Mesendoderm (in vitro differentiated cells): ENCODE measurements at regions not wholly inside any gene's neighbourhood (a gene's known extent, or its start where the extent isn't known, plus 50 kb on each side); places are given as distances from the start of the nearest gene placed in this dataset.

ENCODE experiments used
- DNase-seq: peaks from one replicate; pipeline ENCODE4 v3.0.0; 2013
- H2AK5ac ChIP-seq: 2 replicates; pipeline ENCODE4 v1.6.1; 2013; ENCODE audit warnings: low read length, inconsistent platforms
- H2BK120ac ChIP-seq: 2 replicates; pipeline ENCODE4 v1.6.1; 2013; ENCODE audit warnings: low read depth, mild to moderate bottlenecking, low read length, moderate library complexity, mixed read lengths
- H2BK15ac ChIP-seq: replicated peaks from 2 replicates; pipeline ENCODE4 v1.6.1; 2013; ENCODE audit warnings: low read depth, mild to moderate bottlenecking, moderate library complexity
- H2BK5ac ChIP-seq: 2 replicates; pipeline ENCODE4 v1.6.1; 2013; ENCODE audit warnings: low read length, inconsistent platforms
- H3K18ac ChIP-seq: 2 replicates; pipeline ENCODE4 v1.6.1; 2013; ENCODE audit warnings: mild to moderate bottlenecking, low read length, mixed read lengths
- H3K23ac ChIP-seq: one replicate; pipeline ENCODE4 v1.6.1; 2013; ENCODE audit warnings: low read length
- H3K27ac ChIP-seq: 2 replicates; pipeline ENCODE4 v1.5.1; 2013; ENCODE audit warnings: low read depth, mild to moderate bottlenecking, inconsistent platforms, low read length, moderate library complexity
- H3K27me3 ChIP-seq: 2 replicates; pipeline ENCODE4 v1.6.1; 2013; ENCODE audit warnings: low read length, control low read depth, mild to moderate bottlenecking, inconsistent platforms; ENCODE audit not compliant: insufficient read depth, poor library complexity
- H3K36me3 ChIP-seq: 2 replicates; pipeline ENCODE4 v1.6.1; 2013; ENCODE audit warnings: low read length, inconsistent platforms; ENCODE audit not compliant: control insufficient read depth, insufficient read depth
- H3K4ac ChIP-seq: one replicate; pipeline ENCODE4 v1.6.1; 2013; ENCODE audit warnings: low read depth, mild to moderate bottlenecking, low read length, moderate library complexity
- H3K4me1 ChIP-seq: 2 replicates; pipeline ENCODE4 v1.6.1; 2013; ENCODE audit warnings: low read depth, low read length, inconsistent platforms; ENCODE audit not compliant: control insufficient read depth
- H3K4me2 ChIP-seq: 2 replicates; pipeline ENCODE4 v1.6.1; 2013; ENCODE audit warnings: low read length
- H3K4me3 ChIP-seq: 2 replicates; pipeline ENCODE4 v1.5.1; 2013; ENCODE audit warnings: mild to moderate bottlenecking, low read length
- H3K56ac ChIP-seq: one replicate; pipeline ENCODE4 v1.6.1; 2013; ENCODE audit warnings: low read length
- H3K79me1 ChIP-seq: 2 replicates; pipeline ENCODE4 v1.6.1; 2013; ENCODE audit warnings: low read length, inconsistent platforms
- H3K79me2 ChIP-seq: 2 replicates; pipeline ENCODE4 v1.6.1; 2013; ENCODE audit warnings: mild to moderate bottlenecking, low read length; ENCODE audit not compliant: control insufficient read depth, insufficient read depth
- H3K9ac ChIP-seq: 2 replicates; pipeline ENCODE4 v1.6.1; 2013; ENCODE audit warnings: low read length, inconsistent platforms
- H4K5ac ChIP-seq: one replicate; pipeline ENCODE4 v1.6.1; 2013; ENCODE audit warnings: low read length
- H4K8ac ChIP-seq: one replicate; pipeline ENCODE4 v1.6.1; 2013; ENCODE audit warnings: low read depth, mild to moderate bottlenecking, control low read depth, low read length, moderate library complexity
- WGBS: extraction: QIAGEN DNeasy Blood & Tissue Kit; methylation state at CpG from one replicate; pipeline ENCODE4 v1.1.7; 2013; ENCODE audit warnings: low lambda C conversion rate, missing lambda C conversion rate; ENCODE audit not compliant: insufficient coverage; ENCODE audit errors: extremely low coverage; 5-methylcytosine and 5-hydroxymethylcytosine counted together

DNA sequence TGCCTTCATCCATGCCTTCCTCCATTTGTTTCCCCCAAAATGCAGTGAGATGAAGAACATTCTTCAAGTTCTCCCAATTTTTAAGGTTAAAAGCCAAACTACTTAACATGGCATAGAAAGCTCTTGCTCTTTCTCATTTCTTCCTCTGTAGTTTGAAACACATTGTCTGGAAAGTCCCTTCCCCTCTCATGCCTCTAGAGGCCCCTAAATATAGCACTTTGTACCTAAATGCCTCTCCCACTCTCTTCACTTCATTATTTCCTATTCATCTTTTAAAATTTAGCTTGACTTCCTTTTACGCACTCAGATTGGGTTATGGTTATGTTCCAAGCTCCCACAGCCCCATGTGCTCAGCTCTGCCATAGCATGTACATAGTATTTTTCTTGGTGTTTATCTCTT lies 389.3 kb downstream of the HDGFL1 start:
- Histone ChIP-seq H4K8ac (no peak overlapping the region), H3K18ac (no peak overlapping the region), H2BK120ac (no peak overlapping the region), H3K27me3 (no peaks in the 10 kb centered on the region), H3K79me1 (no peaks in the 10 kb centered on the region), H3K36me3 (no peaks in the 10 kb centered on the region), H3K4me1 (no peaks in the 10 kb centered on the region), H3K9ac (no peak overlapping the region), H3K79me2 (no peaks in the 10 kb centered on the region), H3K4me3 (no peak overlapping the region), H3K23ac (no peak overlapping the region), H3K27ac (no peak overlapping the region), H3K4ac (no peak overlapping the region), H3K4me2 (no peak overlapping the region), H4K5ac (no peak overlapping the region), H3K56ac (no peak overlapping the region), H2BK5ac (no peak overlapping the region), H2AK5ac (no peak overlapping the region), H2BK15ac (no peak overlapping the region)
- no CpG with 5 or more reads among the region's 1 CpG for WGBS
- DNase-seq, result no peak

GRCh38 chr6:22959571-22959970 lies 390.2 kb downstream of the HDGFL1 start:
- no peak overlapping the region for H2AK5ac ChIP-seq
- no peaks in the 10 kb centered on the region for H3K27me3 ChIP-seq
- no CpG with 5 or more reads among the region's 2 CpGs for WGBS
- H2BK15ac ChIP-seq, result no peak overlapping the region
- no peak overlapping the region for H3K4ac ChIP-seq
- H3K79me1 ChIP-seq, result no peaks in the 10 kb centered on the region
- H2BK120ac ChIP-seq, result no peak overlapping the region
- no peak overlapping the region for H4K8ac ChIP-seq
- no peak overlapping the region for H3K4me3 ChIP-seq
- no peak overlapping the region for H2BK5ac ChIP-seq
- H3K79me2 ChIP-seq, result no peaks in the 10 kb centered on the region
- H3K27ac ChIP-seq, result no peak overlapping the region
- H3K4me1 ChIP-seq, result no peaks in the 10 kb centered on the region
- no peak overlapping the region for H3K56ac ChIP-seq
- no peak overlapping the region for H3K18ac ChIP-seq
- no peak overlapping the region for H3K9ac ChIP-seq
- H3K23ac ChIP-seq, result no peak overlapping the region
- H3K4me2 ChIP-seq, result no peak overlapping the region
- no peak overlapping the region for H4K5ac ChIP-seq
- no peaks in the 10 kb centered on the region for H3K36me3 ChIP-seq
- no peak for DNase-seq

DNA sequence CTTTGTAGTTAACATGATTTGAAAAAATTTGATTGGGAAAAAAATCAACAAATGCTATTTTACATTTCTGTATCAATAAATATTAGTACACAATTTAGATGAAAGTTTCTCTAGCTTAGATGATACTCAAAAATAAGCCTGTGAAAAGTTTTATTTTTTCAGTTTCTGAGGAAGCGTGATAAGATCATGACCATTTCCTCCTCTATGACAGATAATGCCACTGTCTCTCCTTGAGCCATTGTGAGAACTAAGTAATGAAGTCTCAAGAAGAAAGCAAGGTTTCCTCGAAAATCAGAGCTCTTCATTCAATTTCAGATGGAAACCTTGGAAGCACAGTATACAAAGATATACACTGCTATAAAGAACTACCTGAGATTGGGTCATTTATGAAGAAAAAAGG lies 395.0 kb downstream of the HDGFL1 start:
- Histone ChIP-seq H2BK120ac (no peak overlapping the region), H3K23ac (no peak overlapping the region), H3K4ac (no peak overlapping the region), H3K79me1 (no peaks in the 10 kb centered on the region), H3K36me3 (no peaks in the 10 kb centered on the region), H3K27ac (no peak overlapping the region), H3K4me2 (no peak overlapping the region), H2BK5ac (no peak overlapping the region), H3K79me2 (no peaks in the 10 kb centered on the region), H3K27me3 (no peaks in the 10 kb centered on the region), H3K9ac (no peak overlapping the region), H2AK5ac (no peak overlapping the region), H3K4me3 (no peak overlapping the region), H3K56ac (no peak overlapping the region), H4K8ac (no peak overlapping the region), H3K4me1 (no peaks in the 10 kb centered on the region), H4K5ac (no peak overlapping the region), H3K18ac (no peak overlapping the region), H2BK15ac (no peak overlapping the region)
- no CpG with 5 or more reads among the region's 2 CpGs for WGBS
- DNase-seq, result no peak

- Histone ChIP-seq H2BK5ac (no peak overlapping the region), H2BK120ac (no peak overlapping the region), H4K5ac (no peak overlapping the region), H3K4me1 (no peaks in the 10 kb centered on the region), H3K4me2 (no peak overlapping the region), H3K23ac (no peak overlapping the region), H2BK15ac (no peak overlapping the region), H2AK5ac (no peak overlapping the region), H3K36me3 (no peaks in the 10 kb centered on the region), H3K9ac (no peak overlapping the region), H3K56ac (no peak overlapping the region), H3K18ac (no peak overlapping the region), H3K27me3 (no peaks in the 10 kb centered on the region), H3K27ac (no peak overlapping the region), H3K79me2 (no peaks in the 10 kb centered on the region), H3K4ac (no peak overlapping the region), H3K4me3 (no peak overlapping the region), H3K79me1 (no peaks in the 10 kb centered on the region), H4K8ac (no peak overlapping the region)
- no CpG with 5 or more reads among the region's 5 CpGs for WGBS
- no peak for DNase-seq
These were observed 396.5 kb downstream of the HDGFL1 start for GRCh38 chr6:22965889-22966288.

DNA sequence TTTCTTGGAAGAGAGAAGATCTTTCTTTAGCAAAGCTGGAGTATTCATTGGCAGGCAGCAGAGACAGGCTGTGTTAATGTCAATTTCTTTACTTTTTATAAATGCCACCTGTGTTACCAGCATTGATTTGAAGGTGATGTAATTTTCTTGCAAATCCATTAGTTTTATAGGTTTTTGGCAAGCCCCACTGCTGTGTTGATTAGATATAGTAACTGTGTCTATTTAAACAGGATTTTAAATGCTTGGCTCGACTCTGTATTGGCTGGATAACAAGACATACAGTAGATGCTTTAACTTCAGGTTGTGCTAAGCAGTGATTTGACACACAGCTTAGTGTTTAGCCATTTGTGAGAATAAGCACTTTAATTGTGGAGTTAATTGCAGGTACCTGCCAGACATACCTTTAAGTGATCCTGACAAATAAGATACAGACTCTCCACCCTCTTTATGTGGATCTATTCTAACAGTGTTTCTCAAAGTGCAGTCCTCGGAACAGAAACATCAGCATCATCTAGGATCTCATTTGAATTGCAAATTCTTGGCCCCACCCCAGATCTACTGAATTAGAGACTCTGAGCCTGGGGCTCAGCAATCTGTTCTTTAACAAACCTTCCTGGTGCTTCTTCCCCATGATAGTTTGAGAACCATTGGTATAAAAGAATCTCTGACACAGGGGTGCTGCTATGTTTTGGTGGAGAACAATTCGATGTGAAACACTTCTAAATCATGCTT lies 397.5 kb downstream of the HDGFL1 start:
- no peak overlapping the region for H2BK15ac ChIP-seq
- H4K5ac ChIP-seq, result no peak overlapping the region
- H3K4me3 ChIP-seq, result no peak overlapping the region
- DNase-seq, result no peak
- no CpG with 5 or more reads among the region's 3 CpGs for WGBS
- H3K4me2 ChIP-seq, result no peak overlapping the region
- H3K4ac ChIP-seq, result no peak overlapping the region
- H2AK5ac ChIP-seq, result no peak overlapping the region
- H2BK5ac ChIP-seq, result no peak overlapping the region
- no peaks in the 10 kb centered on the region for H3K79me2 ChIP-seq
- no peak overlapping the region for H3K9ac ChIP-seq
- H2BK120ac ChIP-seq, result no peak overlapping the region
- no peaks in the 10 kb centered on the region for H3K36me3 ChIP-seq
- no peak overlapping the region for H3K23ac ChIP-seq
- H3K4me1 ChIP-seq, result no peaks in the 10 kb centered on the region
- no peak overlapping the region for H3K27ac ChIP-seq
- H3K18ac ChIP-seq, result no peak overlapping the region
- no peak overlapping the region for H4K8ac ChIP-seq
- no peaks in the 10 kb centered on the region for H3K79me1 ChIP-seq
- H3K56ac ChIP-seq, result no peak overlapping the region
- H3K27me3 ChIP-seq, result no peaks in the 10 kb centered on the region

DNA sequence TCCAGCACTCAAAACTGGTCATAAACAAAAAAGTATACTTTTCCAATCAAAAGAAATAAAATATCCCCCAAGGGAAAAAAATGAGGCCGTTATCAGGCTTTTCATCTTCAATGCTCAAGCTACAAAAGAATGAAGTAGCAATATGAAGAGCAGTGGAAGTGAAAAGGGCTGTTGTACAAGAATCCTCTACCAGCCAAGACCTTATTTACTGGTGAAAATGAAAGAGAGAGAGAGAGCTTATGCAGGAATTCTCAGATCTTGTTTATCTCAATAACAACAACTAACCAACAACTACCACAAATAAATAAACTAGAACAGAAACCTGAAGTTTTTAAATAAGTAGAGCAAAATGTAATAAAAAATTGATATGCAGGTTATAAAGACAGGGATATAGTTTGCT lies 400.6 kb downstream of the HDGFL1 start:
- Histone ChIP-seq H3K56ac (no peak overlapping the region), H3K36me3 (no peaks in the 10 kb centered on the region)

More for the DNA sequence above, 400.6 kb downstream of the HDGFL1 start:
- Histone ChIP-seq H3K4ac (no peak overlapping the region), H3K4me3 (no peak overlapping the region), H4K8ac (no peak overlapping the region), H3K27me3 (no peaks in the 10 kb centered on the region), H2BK120ac (no peak overlapping the region), H3K79me2 (no peaks in the 10 kb centered on the region), H2AK5ac (no peak overlapping the region), H2BK15ac (no peak overlapping the region), H3K4me2 (no peak overlapping the region), H3K9ac (no peak overlapping the region), H3K23ac (no peak overlapping the region), H2BK5ac (no peak overlapping the region), H3K27ac (no peak overlapping the region), H3K18ac (no peak overlapping the region), H3K4me1 (no peaks in the 10 kb centered on the region), H3K79me1 (no peaks in the 10 kb centered on the region), H4K5ac (no peak overlapping the region)
- WGBS, result no CpG with 5 or more reads among the region's 1 CpG
- DNase-seq, result no peak
